ENCODE measurements at regions not wholly inside any gene's neighbourhood (a gene's known extent, or its start where the extent isn't known, plus 50 kb on each side); places are given as distances from the start of the nearest gene placed in this dataset.

- DNase-seq = no peak
Measured at GRCh38 chr16:87058728-87059250, 258.4 kb downstream of the C16orf95 start.

GRCh38 chr16:87060034-87060986 lies 256.9 kb downstream of the C16orf95 start:
- no peak for DNase-seq

DNA sequence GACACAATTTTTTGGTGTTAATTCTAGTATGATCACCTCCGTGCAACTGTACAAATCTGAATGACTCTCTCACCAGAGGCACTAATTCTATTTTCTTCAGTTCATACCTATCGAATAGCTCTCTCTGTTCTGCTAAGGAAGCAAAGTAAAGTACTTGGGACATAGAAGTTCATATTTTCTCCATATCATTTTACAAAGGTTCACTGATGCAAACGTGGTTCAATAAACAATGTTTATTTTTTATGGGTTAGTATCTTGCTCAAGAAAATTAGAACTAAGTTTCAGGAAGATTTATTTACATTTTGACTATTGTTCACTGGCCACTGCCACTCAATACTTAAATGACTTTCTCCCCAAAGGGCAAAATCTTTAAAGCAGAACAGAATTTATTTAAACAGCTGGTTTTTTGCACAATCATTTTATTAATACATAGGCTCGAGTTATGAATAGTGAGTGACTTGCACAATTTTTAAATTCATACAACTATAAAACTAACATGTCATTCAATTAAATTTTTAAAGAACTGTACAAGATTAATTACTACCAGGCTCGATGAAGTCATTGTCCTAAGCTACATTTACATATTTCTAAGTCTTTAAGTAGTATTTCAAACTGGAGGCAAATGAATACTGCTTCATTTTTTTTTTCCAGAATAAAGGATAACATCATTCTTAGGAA lies 255.8 kb downstream of the C16orf95 start:
- DNase-seq = no peak

DNA sequence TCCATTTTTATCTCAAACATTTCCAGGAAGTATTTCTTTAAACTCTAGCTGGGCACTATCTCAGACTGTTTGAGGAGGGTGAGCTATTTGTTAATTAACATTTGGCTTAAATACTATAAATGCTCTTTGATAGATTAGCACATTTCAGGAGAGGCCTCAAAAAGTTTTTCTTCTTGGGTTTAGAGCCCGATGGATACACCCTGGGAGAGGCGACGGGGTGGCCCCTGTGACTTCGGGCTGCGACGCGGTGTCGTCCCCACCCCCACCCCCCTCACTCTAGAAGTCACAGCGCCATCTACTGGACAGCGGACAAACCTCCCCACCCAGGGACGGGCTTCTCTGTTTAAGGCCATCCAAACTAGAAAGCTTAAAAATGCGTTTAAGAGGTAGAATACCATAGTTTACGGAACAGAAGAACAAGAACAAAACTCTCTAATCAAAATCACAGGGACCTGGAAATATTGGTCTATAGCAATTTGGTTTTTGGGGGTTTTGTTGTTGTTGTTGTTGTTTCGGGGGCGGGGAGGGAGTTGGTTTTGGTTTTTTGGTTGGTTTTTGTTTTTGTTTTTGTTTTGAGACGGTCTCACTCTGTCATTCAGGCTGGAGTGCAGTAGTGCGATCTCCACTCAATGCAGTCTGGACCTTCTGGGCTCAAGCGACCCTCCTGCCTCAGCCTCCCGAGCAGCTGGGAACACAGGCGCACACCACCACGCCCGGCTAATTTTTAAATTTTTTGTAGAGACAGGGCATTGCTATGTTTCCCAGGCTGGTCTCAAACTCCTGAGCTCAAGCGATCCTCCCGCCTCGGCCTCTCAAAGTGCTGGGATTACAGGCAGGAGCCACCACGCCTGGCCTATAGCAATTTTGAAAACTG lies 254.4 kb downstream of the C16orf95 start:
- peak; percentile 32 for DNase-seq

DNA sequence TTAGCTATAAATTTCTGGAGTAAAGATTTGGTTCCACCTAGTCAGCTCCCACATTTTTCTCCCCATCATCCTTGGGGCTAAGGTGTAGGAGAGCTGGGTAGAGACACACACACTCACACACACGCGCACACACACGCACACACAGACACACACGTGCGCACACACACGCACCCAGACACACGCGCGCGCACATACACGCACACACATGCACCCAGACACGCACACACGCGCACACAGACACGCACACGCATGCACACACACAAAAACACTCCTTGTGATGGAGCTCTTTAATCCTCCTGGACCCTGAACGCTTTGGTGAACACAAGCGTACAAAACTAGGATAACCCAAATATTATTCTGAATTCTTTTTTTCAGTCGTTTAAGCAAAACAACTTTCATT lies 253.6 kb downstream of the C16orf95 start:
- no peak for DNase-seq

GRCh38 chr16:87064731-87065445 lies 252.3 kb downstream of the C16orf95 start:
- no peak for DNase-seq

- DNase-seq = no peak
Measured at GRCh38 chr16:87065446-87066132, 251.6 kb downstream of the C16orf95 start.

DNA sequence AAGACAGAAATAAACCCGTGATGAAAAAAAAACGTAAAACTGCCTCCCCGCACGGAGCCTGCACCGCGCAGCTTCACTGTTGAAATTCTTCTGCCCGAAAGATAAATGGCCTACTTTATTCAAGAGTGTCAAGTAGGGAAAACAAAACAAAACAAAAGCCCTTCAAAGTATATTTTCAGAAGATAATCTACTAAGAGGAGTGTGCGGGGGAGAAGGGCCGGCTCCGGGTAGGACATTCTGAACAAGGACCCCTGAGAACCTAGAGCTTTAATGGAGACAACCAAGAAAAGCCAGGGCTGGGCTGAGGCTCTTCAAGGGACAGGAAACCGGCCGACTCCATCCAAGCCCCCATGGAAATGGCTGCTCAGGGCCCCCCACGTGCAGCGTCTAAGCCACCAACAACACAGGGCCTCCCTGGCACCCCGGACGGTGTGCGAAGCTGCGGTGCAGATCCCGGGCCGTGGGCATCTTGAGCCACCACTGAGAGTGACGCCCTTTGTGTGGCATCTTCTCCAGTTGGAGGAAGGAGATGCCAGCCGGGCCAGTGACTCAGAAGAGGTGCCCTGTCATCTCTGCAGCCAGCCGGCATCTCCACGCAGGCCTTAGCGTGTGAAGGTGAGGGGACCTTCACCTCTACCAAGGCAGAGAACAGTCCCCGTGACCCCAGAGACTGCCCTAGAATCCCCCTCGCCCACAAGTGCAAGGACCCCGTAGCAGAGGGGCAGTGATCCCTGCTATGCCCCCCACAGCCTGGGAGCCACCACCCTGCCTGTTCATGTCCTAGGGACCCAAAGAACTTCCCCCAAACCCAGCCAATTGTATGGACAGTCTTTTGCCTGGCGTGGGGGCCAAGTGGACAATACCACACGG lies 250.8 kb downstream of the C16orf95 start:
- no peak for DNase-seq

DNA sequence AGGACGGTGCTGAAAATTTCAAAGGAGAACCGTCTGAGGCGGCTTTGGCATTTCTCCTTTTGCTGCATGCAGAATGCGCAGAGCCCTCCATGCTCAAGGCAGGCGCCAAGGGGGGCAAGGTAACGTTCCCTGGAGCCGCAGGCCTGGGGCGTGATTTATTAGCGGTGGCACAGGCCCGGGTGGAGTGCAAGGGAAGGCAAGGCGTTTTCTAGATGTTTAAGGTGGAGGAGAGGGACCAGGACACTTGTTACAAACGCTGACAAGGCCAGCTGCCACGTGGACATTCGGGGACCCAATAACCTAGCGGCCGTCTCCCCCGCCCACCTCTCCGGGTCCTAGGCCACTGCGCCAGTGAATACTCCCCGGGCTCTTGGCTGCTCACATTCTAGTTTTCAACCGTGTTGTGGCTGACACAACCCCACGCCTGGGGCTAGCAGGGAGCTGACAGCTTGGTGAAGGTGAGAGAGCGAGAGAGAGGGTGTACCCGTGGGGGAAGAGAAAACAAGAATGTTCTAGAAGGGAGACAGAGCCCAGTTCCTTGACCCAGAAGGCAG lies 250.1 kb downstream of the C16orf95 start:
- DNase-seq = no peak

DNA sequence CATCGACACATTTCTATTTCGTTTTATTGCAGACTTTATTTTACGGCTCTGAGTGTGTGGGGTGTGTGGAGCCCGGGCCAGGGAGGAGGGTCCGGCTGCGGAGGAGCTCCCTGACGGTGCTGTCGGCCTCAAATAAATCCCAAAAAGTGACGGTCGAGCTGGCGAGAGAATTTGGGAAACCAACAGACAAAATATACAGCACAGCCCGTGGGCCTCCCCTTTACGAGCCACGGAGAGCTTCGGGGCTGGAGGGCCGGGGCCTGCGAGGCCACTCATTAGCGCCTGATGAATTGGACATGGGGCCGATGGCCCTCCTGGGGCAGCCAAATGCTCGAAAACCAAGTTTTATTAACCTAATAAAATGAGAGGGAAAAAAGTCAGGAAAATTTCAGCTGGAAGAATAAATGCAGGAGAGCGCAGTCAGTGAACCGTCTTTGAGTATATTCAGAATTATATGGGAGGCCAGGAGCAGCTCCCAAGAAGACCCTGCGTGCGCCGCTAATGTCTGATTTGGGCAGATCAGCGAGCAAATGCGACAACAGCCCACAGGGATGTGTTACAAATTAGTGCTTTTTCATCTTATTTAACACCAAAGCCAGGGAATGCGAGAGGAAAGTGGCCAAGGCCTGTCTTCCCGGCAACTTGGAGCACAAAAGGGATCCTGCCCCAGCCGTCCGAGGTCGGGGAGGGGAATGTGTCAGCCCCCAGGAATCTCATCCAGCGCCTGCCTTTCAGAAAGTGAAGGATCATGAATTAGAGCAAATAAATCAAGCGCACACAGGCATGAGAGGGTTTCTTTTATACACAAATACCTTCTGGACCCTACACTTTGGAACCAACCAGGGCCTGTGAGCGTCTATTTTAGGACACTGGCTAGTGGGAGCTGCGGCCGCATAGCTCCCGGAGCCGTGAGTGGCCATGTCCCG lies 249.1 kb downstream of the C16orf95 start:
- no peak for DNase-seq

- no peak for DNase-seq
Measured at GRCh38 chr16:87068762-87069150, 248.4 kb downstream of the C16orf95 start.

- no peak for DNase-seq
Measured at GRCh38 chr16:87070657-87071056, 246.5 kb downstream of the C16orf95 start.

GRCh38 chr16:87072101-87072500 lies 245.1 kb downstream of the C16orf95 start:
- no peak for DNase-seq

DNA sequence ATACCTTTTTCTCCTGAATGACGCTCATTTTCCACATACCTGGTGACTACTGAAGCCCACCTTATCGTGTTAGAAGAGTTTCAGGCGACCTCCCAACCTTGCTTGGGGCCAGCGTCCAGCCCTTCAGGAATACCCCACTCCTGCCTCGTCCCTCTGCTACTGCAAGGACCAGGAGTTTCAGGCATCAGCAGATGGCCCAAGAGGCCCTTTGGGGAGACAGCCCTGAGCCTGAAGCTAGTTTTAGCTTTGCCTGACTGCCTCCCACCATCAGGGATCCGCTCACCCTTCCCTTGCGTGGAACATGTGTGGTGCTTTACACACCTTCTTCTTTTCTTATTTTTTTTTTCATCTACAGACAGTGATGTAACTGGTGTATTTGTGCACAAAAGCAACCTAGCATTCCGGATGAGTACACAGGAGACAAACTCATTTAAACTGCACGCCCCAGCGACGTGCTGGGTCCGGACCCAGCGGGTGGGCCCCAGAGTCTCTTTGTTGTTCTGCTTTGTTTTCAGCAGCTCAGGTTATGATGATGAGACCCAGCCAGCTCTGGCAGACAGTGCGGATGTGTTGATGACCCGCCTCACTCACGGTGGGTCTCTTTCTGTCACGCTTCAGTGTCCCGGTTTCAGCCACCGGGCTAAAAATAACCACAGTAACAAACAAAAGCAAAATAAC lies 242.4 kb downstream of the C16orf95 start:
- no peak for DNase-seq

DNA sequence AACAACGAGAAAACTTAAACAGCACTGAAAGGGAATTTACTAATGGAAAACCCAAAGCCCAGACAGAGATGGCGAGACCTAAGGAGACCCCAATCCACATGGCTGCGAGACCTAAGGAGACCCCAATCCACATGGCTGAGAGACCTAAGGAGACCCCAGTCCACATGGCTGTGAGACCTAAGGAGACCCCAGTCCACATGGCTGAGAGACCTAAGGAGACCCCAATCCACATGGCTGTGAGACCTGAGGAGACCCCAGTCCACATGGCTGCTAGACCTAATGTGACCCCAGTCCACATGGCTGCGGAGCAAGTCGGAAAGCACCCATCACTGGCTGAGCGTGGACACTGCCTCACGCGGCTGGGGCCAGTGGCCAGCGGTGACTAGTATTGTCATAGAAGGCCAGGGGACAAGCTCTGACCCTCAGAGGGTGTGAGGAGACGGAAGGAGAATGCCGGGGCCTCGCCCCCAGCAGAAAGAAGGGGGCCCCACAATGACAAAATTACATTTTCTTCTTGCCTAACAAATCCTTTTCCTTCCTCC lies 241.8 kb downstream of the C16orf95 start:
- no peak for DNase-seq

DNA sequence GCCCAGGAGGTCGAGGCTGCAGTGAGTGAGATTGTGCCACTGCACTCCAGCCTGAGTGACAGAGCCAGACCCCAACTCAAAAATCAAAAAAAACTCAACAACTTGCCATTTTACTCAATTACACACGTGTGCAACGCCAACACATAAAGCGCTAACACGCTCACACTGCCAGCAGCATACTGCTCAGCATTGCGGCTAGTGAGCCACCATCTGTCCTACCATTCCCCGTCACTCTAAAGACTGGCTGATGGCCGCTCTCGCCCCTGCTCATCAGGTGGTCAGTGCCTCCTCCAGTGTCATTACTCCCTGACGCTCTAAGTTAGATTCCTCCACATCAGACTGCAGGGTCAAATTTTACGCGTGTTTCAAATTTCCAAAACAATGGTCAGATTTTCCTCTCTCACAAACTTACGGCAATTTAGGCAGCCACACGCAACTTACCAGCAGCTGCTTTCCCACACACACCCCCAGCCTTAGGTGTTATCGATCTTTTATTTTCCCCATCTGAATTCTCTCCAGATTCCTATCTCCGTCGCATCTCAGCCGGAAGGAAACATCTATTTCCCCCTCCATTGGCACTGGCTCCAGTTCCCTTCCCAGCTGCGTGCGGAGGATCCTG lies 240.8 kb downstream of the C16orf95 start:
- DNase-seq = no peak

GRCh38 chr16:87076950-87077749 lies 240.0 kb downstream of the C16orf95 start:
- DNase-seq = peak; percentile 13

Measured in activated naive CD4-positive, alpha-beta T cell treated with Interleukin-2 at 50 U/mL for 16 hours (primary cell).